Cardiac fibroblast (primary cell): ENCODE measurements at regions not wholly inside any gene's neighbourhood (a gene's known extent, or its start where the extent isn't known, plus 50 kb on each side); places are given as distances from the start of the nearest gene placed in this dataset.

ENCODE experiments used
- DNase-seq, 2 donors: peaks; one replicate each; pipeline versions ENCODE4 v3.0.0 to v3.0.0-alpha.2; 2010; ENCODE audit warnings: low read depth in 2 of 2
- H3K4me3 ChIP-seq, 2 donors: replicated peaks in 1 of 2; 1 replicate in 1 of 2; 2 replicates in 1 of 2; pipeline ENCODE4 v1.5.1; 2011; ENCODE audit warnings: low read depth in 2 of 2, low read length in 2 of 2, mild to moderate bottlenecking in 2 of 2, moderate library complexity in 1 of 2
- TF ChIP-seq, protein P1 (sequence below): IDR thresholded peaks from one replicate; pipeline ENCODE4 v1.5.1; 2011; ENCODE audit warnings: low read depth, mild to moderate bottlenecking, low read length, inconsistent platforms

GRCh38 chr1:214928574-214928973 is 154.0 kb upstream of the KCNK2 start:
- no peak overlapping the region for H3K4me3 ChIP-seq
- TF ChIP-seq, protein P1, sequence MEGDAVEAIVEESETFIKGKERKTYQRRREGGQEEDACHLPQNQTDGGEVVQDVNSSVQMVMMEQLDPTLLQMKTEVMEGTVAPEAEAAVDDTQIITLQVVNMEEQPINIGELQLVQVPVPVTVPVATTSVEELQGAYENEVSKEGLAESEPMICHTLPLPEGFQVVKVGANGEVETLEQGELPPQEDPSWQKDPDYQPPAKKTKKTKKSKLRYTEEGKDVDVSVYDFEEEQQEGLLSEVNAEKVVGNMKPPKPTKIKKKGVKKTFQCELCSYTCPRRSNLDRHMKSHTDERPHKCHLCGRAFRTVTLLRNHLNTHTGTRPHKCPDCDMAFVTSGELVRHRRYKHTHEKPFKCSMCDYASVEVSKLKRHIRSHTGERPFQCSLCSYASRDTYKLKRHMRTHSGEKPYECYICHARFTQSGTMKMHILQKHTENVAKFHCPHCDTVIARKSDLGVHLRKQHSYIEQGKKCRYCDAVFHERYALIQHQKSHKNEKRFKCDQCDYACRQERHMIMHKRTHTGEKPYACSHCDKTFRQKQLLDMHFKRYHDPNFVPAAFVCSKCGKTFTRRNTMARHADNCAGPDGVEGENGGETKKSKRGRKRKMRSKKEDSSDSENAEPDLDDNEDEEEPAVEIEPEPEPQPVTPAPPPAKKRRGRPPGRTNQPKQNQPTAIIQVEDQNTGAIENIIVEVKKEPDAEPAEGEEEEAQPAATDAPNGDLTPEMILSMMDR = no peak

GRCh38 chr1:214933375-214933774 is 149.2 kb upstream of the KCNK2 start:
- no peak overlapping the region for H3K4me3 ChIP-seq
- DNase-seq = no peak
- TF ChIP-seq, protein P1 = no peak

More at GRCh38 chr1:214928574-214928973, 154.0 kb upstream of the KCNK2 start:
- DNase-seq = no peak

GRCh38 chr1:214934045-214934444 is 148.5 kb upstream of the KCNK2 start:
- no peak overlapping the region for H3K4me3 ChIP-seq
- no peak for DNase-seq
- TF ChIP-seq, protein P1 = no peak

DNA sequence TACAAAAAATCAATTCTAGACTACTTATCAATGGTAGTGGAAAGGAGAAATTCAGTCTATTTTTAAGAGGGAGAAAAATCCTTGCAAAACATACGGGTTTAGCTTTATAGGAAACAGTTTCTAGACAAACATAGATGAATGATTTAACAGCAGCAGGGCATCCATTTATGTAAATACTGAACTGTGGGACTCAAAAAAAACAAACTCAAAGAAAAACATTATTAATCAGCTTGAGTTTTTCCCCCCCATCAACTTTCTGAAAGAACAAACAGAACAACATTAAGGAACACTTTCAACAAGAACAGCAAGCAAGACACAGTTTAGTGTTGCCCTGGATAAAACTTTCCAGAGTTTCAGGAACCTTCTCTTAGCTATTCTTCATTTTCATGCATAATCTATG is 147.3 kb upstream of the KCNK2 start:
- no peak overlapping the region for H3K4me3 ChIP-seq
- no peak for DNase-seq
- TF ChIP-seq, protein P1 = no peak

DNA sequence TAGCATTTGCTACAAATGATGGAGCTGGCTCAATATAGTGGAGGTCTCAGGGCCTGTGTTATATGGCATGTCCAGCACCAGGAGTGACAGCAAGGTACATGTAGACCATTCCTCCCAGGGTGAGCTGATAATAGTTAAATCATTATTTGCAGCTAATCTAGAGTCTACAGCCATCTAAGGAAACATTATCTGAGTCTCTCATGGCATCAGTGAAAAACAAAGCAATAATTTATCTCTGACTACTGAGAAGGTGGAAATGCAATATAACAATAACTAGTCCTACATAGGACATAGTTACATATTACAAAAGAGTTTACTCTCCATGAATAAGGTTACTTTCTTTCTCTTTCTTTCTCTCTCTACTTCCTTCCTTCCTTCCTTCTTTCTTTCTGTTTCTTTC is 143.4 kb upstream of the KCNK2 start:
- TF ChIP-seq, protein P1 = no peak
- no peak for DNase-seq

GRCh38 chr1:214941061-214941460 is 141.5 kb upstream of the KCNK2 start:
- DNase-seq = no peak
- TF ChIP-seq, protein P1 = no peak
- H3K4me3 ChIP-seq = no peak overlapping the region

More for the DNA sequence above, 143.4 kb upstream of the KCNK2 start:
- no peak overlapping the region for H3K4me3 ChIP-seq

GRCh38 chr1:214943054-214943453 is 139.5 kb upstream of the KCNK2 start:
- TF ChIP-seq, protein P1 = no peak
- no peak overlapping the region for H3K4me3 ChIP-seq
- no peak for DNase-seq
